ENCODE measurements at regions not wholly inside any gene's neighbourhood (a gene's known extent, or its start where the extent isn't known, plus 50 kb on each side); places are given as distances from the start of the nearest gene placed in this dataset.

GRCh38 chr13:111536075-111536642 is 215.7 kb downstream of the TEX29 start:
- peaks cover 64% of the 10 kb centered on the region for H3K27me3 Mint-ChIP-seq (ENCODE audit: insufficient read depth, low read depth, poor library complexity)
- ATAC-seq (no peak), DNase-seq (ENCODE audit: low spot score) (no peak)
- no peaks in the 10 kb centered on the region for H4K20me1 ChIP-seq (replicated peaks; ENCODE audit: insufficient read depth)
- H3K36me3 ChIP-seq (ENCODE audit: insufficient read depth), result no peaks in the 10 kb centered on the region
- TF ChIP-seq JUNB (IDR thresholded peaks at IDR 0.05; ENCODE audit: unreplicated experiment) (no peak), POLR2AphosphoS5 (IDR thresholded peaks at IDR 0.05; ENCODE audit: low read depth) (no peak), REST (IDR thresholded peaks at IDR 0.05; ENCODE audit: unreplicated experiment) (no peak)
- peaks cover 58% of the 10 kb centered on the region for H3K4me1 ChIP-seq (ENCODE audit: insufficient read depth)
- H3K27me3 ChIP-seq (ENCODE audit: insufficient read depth), result peaks cover 44% of the 10 kb centered on the region
- H3K4me2 ChIP-seq, result peak overlapping the region; percentile 75
- no peak overlapping the region for H3K4me3 Mint-ChIP-seq
- H3K79me2 ChIP-seq (replicated peaks; ENCODE audit: insufficient read depth), result no peaks in the 10 kb centered on the region
- H3K4me1 Mint-ChIP-seq, result peaks cover 75% of the 10 kb centered on the region
- no peak overlapping the region for H3K27ac ChIP-seq (ENCODE audit: low read depth)
- no peaks in the 10 kb centered on the region for H3K36me3 Mint-ChIP-seq (ENCODE audit: low read depth)
- H3K9me2 ChIP-seq (ENCODE audit: insufficient read depth), result no peaks in the 10 kb centered on the region
- peak overlapping the region; percentile 53; the same call in 1 of the 2 replicates for H3K4me3 ChIP-seq
- no peak overlapping the region for H2AFZ ChIP-seq
- no peaks in the 10 kb centered on the region for H3K9me3 Mint-ChIP-seq
- no peaks in the 10 kb centered on the region for H3F3A ChIP-seq (replicated peaks; ENCODE audit: low read depth)
- H3K27ac Mint-ChIP-seq, result no peak overlapping the region

GRCh38 chr13:111537115-111537728 is 216.8 kb downstream of the TEX29 start:
- H3K27me3 Mint-ChIP-seq (ENCODE audit: insufficient read depth, low read depth, poor library complexity), result peaks cover 61% of the 10 kb centered on the region
- H3K36me3 Mint-ChIP-seq (ENCODE audit: low read depth), result no peaks in the 10 kb centered on the region
- Histone ChIP-seq H2AFZ (no peak overlapping the region), H3F3A (replicated peaks; ENCODE audit: low read depth) (no peaks in the 10 kb centered on the region), H3K4me1 (ENCODE audit: insufficient read depth) (peaks cover 51% of the 10 kb centered on the region), H3K4me3 (no peak overlapping the region), H4K20me1 (replicated peaks; ENCODE audit: insufficient read depth) (no peaks in the 10 kb centered on the region), H3K4me2 (no peak overlapping the region), H3K27me3 (ENCODE audit: insufficient read depth) (peaks cover 37% of the 10 kb centered on the region), H3K79me2 (replicated peaks; ENCODE audit: insufficient read depth) (no peaks in the 10 kb centered on the region), H3K27ac (ENCODE audit: low read depth) (no peak overlapping the region), H3K9me2 (ENCODE audit: insufficient read depth) (no peaks in the 10 kb centered on the region), H3K36me3 (ENCODE audit: insufficient read depth) (no peaks in the 10 kb centered on the region)
- H3K4me3 Mint-ChIP-seq, result no peak overlapping the region
- H3K9me3 Mint-ChIP-seq, result no peaks in the 10 kb centered on the region
- no peak for ATAC-seq
- H3K27ac Mint-ChIP-seq, result no peak overlapping the region
- no peak for DNase-seq (ENCODE audit: low spot score)
- H3K4me1 Mint-ChIP-seq, result peaks cover 69% of the 10 kb centered on the region
- no peak for TF ChIP-seq CTCF (conservative IDR thresholded peaks at IDR 0.05; ENCODE audit: low read depth in 2 of 2)
- no peak for TF ChIP-seq ETS1 (IDR thresholded peaks at IDR 0.05)
- TF ChIP-seq JUNB (IDR thresholded peaks at IDR 0.05; ENCODE audit: unreplicated experiment), result no peak
- TF ChIP-seq NANOG (IDR thresholded peaks at IDR 0.05; ENCODE audit: borderline replicate concordance), result no peak
- no peak for TF ChIP-seq ZNF462 (CRISPR knock-in tag; IDR thresholded peaks at IDR 0.05)
- no peak for TF ChIP-seq CREB1 (CRISPR knock-in tag; IDR thresholded peaks at IDR 0.05; ENCODE audit: low read depth)

Data from GM23338 (cell line).